Liver (tissue), 8 donors: ENCODE measurements at regions not wholly inside any gene's neighbourhood (a gene's known extent, or its start where the extent isn't known, plus 50 kb on each side); places are given as distances from the start of the nearest gene placed in this dataset.

Source experiments
- DNase-seq: peaks from one replicate; pipeline ENCODE4 v3.0.0-alpha.2; 2017; ENCODE audit warnings: low spot score
- H3K27ac ChIP-seq, 2 donors: one replicate each; pipeline ENCODE4 v1.7.0; 2013; ENCODE audit warnings: inconsistent platforms in 2 of 2, low read length in 2 of 2, control low read depth in 1 of 2, low read depth in 1 of 2, mild to moderate bottlenecking in 1 of 2
- H3K27me3 ChIP-seq, 4 donors: one replicate each; pipeline versions ENCODE4 v1.6.1 to v1.7.0; 2013; ENCODE audit warnings: low read length in 3 of 4, inconsistent platforms in 1 of 4, mild to moderate bottlenecking in 1 of 4, moderate library complexity in 1 of 4; ENCODE audit not compliant: control insufficient read depth in 4 of 4, insufficient read depth in 4 of 4
- H3K36me3 ChIP-seq, 4 donors: one replicate each; pipeline versions ENCODE4 v1.6.1 to v1.7.0; 2013; ENCODE audit warnings: low read length in 3 of 4, mild to moderate bottlenecking in 3 of 4, low read depth in 1 of 4, moderate library complexity in 1 of 4; ENCODE audit not compliant: control insufficient read depth in 4 of 4, insufficient read depth in 3 of 4
- H3K4me1 ChIP-seq, 4 donors: one replicate each; pipeline versions ENCODE4 v1.6.1 to v1.7.0; 2013; ENCODE audit warnings: low read length in 3 of 4, mild to moderate bottlenecking in 3 of 4, moderate library complexity in 1 of 4; ENCODE audit not compliant: control insufficient read depth in 4 of 4, insufficient read depth in 4 of 4
- H3K4me3 ChIP-seq, 3 donors: one replicate each; pipeline versions ENCODE4 v1.6.1 to v1.7.0; 2013; ENCODE audit warnings: low read length in 3 of 3, control low read depth in 1 of 3, low read depth in 1 of 3, mild to moderate bottlenecking in 1 of 3
- H3K9ac ChIP-seq, 2 donors: one replicate each; pipeline ENCODE4 v1.7.0; 2013; ENCODE audit warnings: low read length in 2 of 2, mild to moderate bottlenecking in 2 of 2, moderate library complexity in 2 of 2, control low read depth in 1 of 2, low read depth in 1 of 2
- H3K9me3 ChIP-seq, 4 donors: one replicate each; pipeline versions ENCODE4 v1.6.1 to v1.7.0; 2013; ENCODE audit warnings: low read length in 3 of 4; ENCODE audit not compliant: control insufficient read depth in 4 of 4
- EGR1 ChIP-seq, 2 donors: IDR thresholded peaks; 2 replicates each; pipeline ENCODE4 v1.6.1; 2016 to 2018; ENCODE audit warnings: antibody characterized with exemption in 2 of 2, low read depth in 2 of 2
- FOXA1 ChIP-seq: IDR thresholded peaks from 2 replicates; pipeline ENCODE4 v1.6.1; 2016; ENCODE audit warnings: antibody characterized with exemption
- FOXA2 ChIP-seq: IDR thresholded peaks from 2 replicates; pipeline ENCODE4 v1.6.1; 2016; ENCODE audit warnings: antibody characterized with exemption
- GABPA ChIP-seq, 2 donors: IDR thresholded peaks in 1 of 2; conservative IDR thresholded peaks in 1 of 2; 2 replicates each; pipeline ENCODE4 v1.6.1; 2016; ENCODE audit warnings: antibody characterized with exemption in 2 of 2, mild to moderate bottlenecking in 1 of 2, moderate library complexity in 1 of 2
- HNF4A ChIP-seq, 2 donors: conservative IDR thresholded peaks; 2 replicates each; pipeline ENCODE4 v1.6.1; 2016; ENCODE audit warnings: antibody characterized with exemption in 2 of 2, mild to moderate bottlenecking in 2 of 2
- HNF4G ChIP-seq: IDR thresholded peaks from 2 replicates; pipeline ENCODE4 v1.6.1; 2016; ENCODE audit warnings: antibody characterized with exemption
- JUND ChIP-seq, 2 donors: IDR thresholded peaks; 2 replicates each; pipeline ENCODE4 v1.6.1; 2016; ENCODE audit warnings: antibody characterized with exemption in 2 of 2
- MAX ChIP-seq: IDR thresholded peaks from 2 replicates; pipeline ENCODE4 v1.6.1; 2016; ENCODE audit warnings: antibody characterized with exemption
- NR2F2 ChIP-seq: IDR thresholded peaks from 2 replicates; pipeline ENCODE4 v1.6.1; 2016; ENCODE audit warnings: antibody characterized with exemption
- RAD21 ChIP-seq, 2 donors: IDR thresholded peaks; 2 replicates each; pipeline ENCODE4 v1.6.1; 2016; ENCODE audit warnings: antibody characterized with exemption in 2 of 2, mild to moderate bottlenecking in 2 of 2
- REST ChIP-seq: IDR thresholded peaks from 2 replicates; pipeline ENCODE4 v1.6.1; 2016; ENCODE audit warnings: antibody characterized with exemption, mild to moderate bottlenecking
- RXRA ChIP-seq, 2 donors: IDR thresholded peaks; 2 replicates each; pipeline ENCODE4 v1.6.1; 2017 to 2018; ENCODE audit warnings: antibody characterized with exemption in 2 of 2, mild to moderate bottlenecking in 1 of 2
- SP1 ChIP-seq: IDR thresholded peaks from 2 replicates; pipeline ENCODE4 v1.6.1; 2018; ENCODE audit warnings: antibody characterized with exemption, mild to moderate bottlenecking
- TAF1 ChIP-seq: conservative IDR thresholded peaks from 2 replicates; pipeline ENCODE4 v1.6.1; 2016; ENCODE audit warnings: antibody characterized with exemption, mild to moderate bottlenecking
- YY1 ChIP-seq: IDR thresholded peaks from 2 replicates; pipeline ENCODE4 v1.6.1; 2016; ENCODE audit warnings: antibody characterized with exemption, mild to moderate bottlenecking
- WGBS: extraction: QIAGEN DNeasy Blood & Tissue Kit; methylation state at CpG from one replicate; pipeline ENCODE4 v1.1.7; 2013; 5-methylcytosine and 5-hydroxymethylcytosine counted together
- TF ChIP-seq, protein P1 (sequence below): IDR thresholded peaks from 2 replicates; pipeline ENCODE4 v1.6.1; 2016; ENCODE audit warnings: antibody characterized with exemption
- TF ChIP-seq, protein P2 (sequence below): IDR thresholded peaks from 2 replicates; pipeline ENCODE4 v1.6.1; 2016; ENCODE audit warnings: antibody characterized with exemption
- TF ChIP-seq, protein P3 (sequence below): fragments of 150-350 bp; IDR thresholded peaks from 2 replicates; pipeline ENCODE4 v1.5.1; 2017; ENCODE audit warnings: improper control_type of control experiment, low read depth, low read length; ENCODE audit not compliant: missing input control
- donor health status: healthy.
- donor health status: healthy.
- donor health status: healthy.
- donor health status: healthy.
- donor health status: healthy.

DNA sequence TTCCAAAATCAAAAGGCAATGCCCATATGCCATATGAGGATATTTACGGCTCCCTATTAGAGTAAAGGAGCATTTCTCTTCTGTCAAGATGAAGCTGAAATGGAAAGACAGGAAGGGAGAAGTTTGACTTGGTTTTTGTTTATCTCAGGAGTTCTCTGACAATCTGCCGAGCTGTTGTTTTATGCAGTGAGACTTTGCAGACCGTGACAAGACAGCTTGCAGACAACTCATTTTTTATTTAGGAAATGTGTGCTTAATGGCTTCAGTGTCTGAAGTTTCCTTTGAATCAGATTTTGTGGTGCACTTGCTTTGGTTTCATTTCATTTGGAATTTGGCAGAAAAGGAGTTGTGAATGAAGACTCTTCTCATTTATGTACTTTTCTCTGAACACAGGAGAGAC, 145.4 kb downstream of the C12orf50 start:
- H3K27ac ChIP-seq, result no peak overlapping the region
- no peaks in the 10 kb centered on the region for H3K27me3 ChIP-seq
- H3K4me1 ChIP-seq, result no peaks in the 10 kb centered on the region
- no peaks in the 10 kb centered on the region for H3K9me3 ChIP-seq
- no peak overlapping the region for H3K9ac ChIP-seq
- TF ChIP-seq SP1 (no peak), RAD21 (IDR thresholded peaks at IDR 0.05) (no peak), REST (no peak), HNF4G (no peak)
- TF ChIP-seq, protein P1, sequence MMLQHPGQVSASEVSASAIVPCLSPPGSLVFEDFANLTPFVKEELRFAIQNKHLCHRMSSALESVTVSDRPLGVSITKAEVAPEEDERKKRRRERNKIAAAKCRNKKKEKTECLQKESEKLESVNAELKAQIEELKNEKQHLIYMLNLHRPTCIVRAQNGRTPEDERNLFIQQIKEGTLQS, result no peak
- DNase-seq, result no peak
- no peak overlapping the region for H3K4me3 ChIP-seq
- no peaks in the 10 kb centered on the region for H3K36me3 ChIP-seq
- WGBS, result 55% methylated on average over 3 of the region's 3 CpGs

DNA sequence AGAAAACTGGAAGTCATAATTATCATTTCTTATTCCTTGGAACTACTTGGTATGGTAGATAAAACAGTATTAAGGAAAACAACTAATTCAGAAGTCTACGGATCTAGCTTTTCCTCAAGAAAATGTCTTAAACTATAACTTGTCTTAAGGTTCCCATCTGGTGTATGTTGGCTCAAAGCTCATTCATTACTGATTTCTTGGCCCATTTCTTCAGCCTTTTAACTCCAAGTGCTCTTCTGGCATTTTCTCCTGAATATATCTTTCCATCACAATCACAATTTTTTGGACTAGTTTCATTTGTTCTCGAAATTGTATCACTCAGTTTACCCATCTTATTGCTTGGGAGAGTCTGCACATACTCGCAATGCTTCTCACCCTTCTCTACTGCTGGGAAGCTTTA, 150.1 kb downstream of the C12orf50 start:
- TF ChIP-seq, protein P1, result no peak
- no peak for TF ChIP-seq RAD21 (IDR thresholded peaks at IDR 0.05)
- TF ChIP-seq NR2F2, result no peak
- no peak for TF ChIP-seq TAF1
- TF ChIP-seq, protein P2, sequence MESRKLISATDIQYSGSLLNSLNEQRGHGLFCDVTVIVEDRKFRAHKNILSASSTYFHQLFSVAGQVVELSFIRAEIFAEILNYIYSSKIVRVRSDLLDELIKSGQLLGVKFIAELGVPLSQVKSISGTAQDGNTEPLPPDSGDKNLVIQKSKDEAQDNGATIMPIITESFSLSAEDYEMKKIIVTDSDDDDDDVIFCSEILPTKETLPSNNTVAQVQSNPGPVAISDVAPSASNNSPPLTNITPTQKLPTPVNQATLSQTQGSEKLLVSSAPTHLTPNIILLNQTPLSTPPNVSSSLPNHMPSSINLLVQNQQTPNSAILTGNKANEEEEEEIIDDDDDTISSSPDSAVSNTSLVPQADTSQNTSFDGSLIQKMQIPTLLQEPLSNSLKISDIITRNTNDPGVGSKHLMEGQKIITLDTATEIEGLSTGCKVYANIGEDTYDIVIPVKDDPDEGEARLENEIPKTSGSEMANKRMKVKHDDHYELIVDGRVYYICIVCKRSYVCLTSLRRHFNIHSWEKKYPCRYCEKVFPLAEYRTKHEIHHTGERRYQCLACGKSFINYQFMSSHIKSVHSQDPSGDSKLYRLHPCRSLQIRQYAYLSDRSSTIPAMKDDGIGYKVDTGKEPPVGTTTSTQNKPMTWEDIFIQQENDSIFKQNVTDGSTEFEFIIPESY, result no peak
- no peak for TF ChIP-seq HNF4G
- TF ChIP-seq JUND (IDR thresholded peaks at IDR 0.05), result no peak
- no peak for TF ChIP-seq YY1
- TF ChIP-seq HNF4A (conservative IDR thresholded peaks at IDR 0.05), result no peak
- TF ChIP-seq RXRA (IDR thresholded peaks at IDR 0.05), result no peak
- TF ChIP-seq GABPA (IDR thresholded peaks at IDR 0.05 in 1 of 2, conservative IDR thresholded peaks at IDR 0.05 in 1 of 2), result no peak
- no peak for TF ChIP-seq FOXA2
- TF ChIP-seq, protein P3, sequence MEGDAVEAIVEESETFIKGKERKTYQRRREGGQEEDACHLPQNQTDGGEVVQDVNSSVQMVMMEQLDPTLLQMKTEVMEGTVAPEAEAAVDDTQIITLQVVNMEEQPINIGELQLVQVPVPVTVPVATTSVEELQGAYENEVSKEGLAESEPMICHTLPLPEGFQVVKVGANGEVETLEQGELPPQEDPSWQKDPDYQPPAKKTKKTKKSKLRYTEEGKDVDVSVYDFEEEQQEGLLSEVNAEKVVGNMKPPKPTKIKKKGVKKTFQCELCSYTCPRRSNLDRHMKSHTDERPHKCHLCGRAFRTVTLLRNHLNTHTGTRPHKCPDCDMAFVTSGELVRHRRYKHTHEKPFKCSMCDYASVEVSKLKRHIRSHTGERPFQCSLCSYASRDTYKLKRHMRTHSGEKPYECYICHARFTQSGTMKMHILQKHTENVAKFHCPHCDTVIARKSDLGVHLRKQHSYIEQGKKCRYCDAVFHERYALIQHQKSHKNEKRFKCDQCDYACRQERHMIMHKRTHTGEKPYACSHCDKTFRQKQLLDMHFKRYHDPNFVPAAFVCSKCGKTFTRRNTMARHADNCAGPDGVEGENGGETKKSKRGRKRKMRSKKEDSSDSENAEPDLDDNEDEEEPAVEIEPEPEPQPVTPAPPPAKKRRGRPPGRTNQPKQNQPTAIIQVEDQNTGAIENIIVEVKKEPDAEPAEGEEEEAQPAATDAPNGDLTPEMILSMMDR, result no peak
- no peak for TF ChIP-seq FOXA1
- no peak for TF ChIP-seq SP1
- TF ChIP-seq EGR1 (IDR thresholded peaks at IDR 0.05; ENCODE audit: low read depth in 2 of 2), result no peak
- no peak for TF ChIP-seq MAX
- no peak for TF ChIP-seq REST
- no peaks in the 10 kb centered on the region for H3K27me3 ChIP-seq
- no peak overlapping the region for H3K27ac ChIP-seq
- no peaks in the 10 kb centered on the region for H3K36me3 ChIP-seq
- no peaks in the 10 kb centered on the region for H3K9me3 ChIP-seq
- 45% methylated on average over 3 of the region's 3 CpGs for WGBS
- no peak overlapping the region for H3K4me3 ChIP-seq
- no peak overlapping the region for H3K9ac ChIP-seq
- H3K4me1 ChIP-seq, result no peaks in the 10 kb centered on the region
- no peak for DNase-seq
